ENCODE measurements at regions not wholly inside any gene's neighbourhood (a gene's known extent, or its start where the extent isn't known, plus 50 kb on each side); places are given as distances from the start of the nearest gene placed in this dataset.

- DNase-seq (ENCODE audit: low spot score): no peak
Observed at GRCh38 chr4:177696438-177696966, 254.3 kb upstream of the AGA start.

- no peak for DNase-seq (ENCODE audit: low spot score)
Observed at GRCh38 chr4:177699365-177700213, 257.4 kb upstream of the AGA start.

GRCh38 chr4:177706916-177707315 lies 264.7 kb upstream of the AGA start:
- no peak for DNase-seq (ENCODE audit: low spot score)

- no peak for DNase-seq (ENCODE audit: low spot score)
Observed at GRCh38 chr4:177713454-177713853, 271.2 kb upstream of the AGA start.

- DNase-seq (ENCODE audit: low spot score): no peak
Observed at GRCh38 chr4:177717407-177717806, 275.2 kb upstream of the AGA start.

- no peak for DNase-seq (ENCODE audit: low spot score)
Observed at GRCh38 chr4:177718514-177718913, 276.3 kb upstream of the AGA start.

- no peak for DNase-seq (ENCODE audit: low spot score)
Observed at GRCh38 chr4:177726111-177726510, 283.9 kb upstream of the AGA start.

- DNase-seq (ENCODE audit: low spot score): no peak
Observed at GRCh38 chr4:177728361-177729152, 286.3 kb upstream of the AGA start.

GRCh38 chr4:177729681-177730080 lies 287.4 kb upstream of the AGA start:
- DNase-seq (ENCODE audit: low spot score): no peak

GRCh38 chr4:177737387-177737940 lies 295.2 kb upstream of the AGA start:
- DNase-seq (ENCODE audit: low spot score): no peak

GRCh38 chr4:177740563-177740962 lies 298.3 kb upstream of the AGA start:
- DNase-seq (ENCODE audit: low spot score): no peak

GRCh38 chr4:177759729-177760128 lies 317.5 kb upstream of the AGA start:
- DNase-seq (ENCODE audit: low spot score): no peak

- no peak for DNase-seq (ENCODE audit: low spot score)
Observed at GRCh38 chr4:177761692-177762091, 319.5 kb upstream of the AGA start.

- DNase-seq (ENCODE audit: low spot score): no peak
Observed at GRCh38 chr4:177769155-177769554, 326.9 kb upstream of the AGA start.

- no peak for DNase-seq (ENCODE audit: low spot score)
Observed at GRCh38 chr4:177770776-177771175, 328.5 kb upstream of the AGA start.

GRCh38 chr4:177771645-177772044 lies 329.4 kb upstream of the AGA start:
- no peak for DNase-seq (ENCODE audit: low spot score)

- DNase-seq (ENCODE audit: low spot score): no peak
Observed at GRCh38 chr4:177778623-177779022, 336.4 kb upstream of the AGA start.

- no peak for DNase-seq (ENCODE audit: low spot score)
Observed at GRCh38 chr4:177785000-177785399, 342.8 kb upstream of the AGA start.

GRCh38 chr4:177789610-177790009 lies 347.4 kb upstream of the AGA start:
- DNase-seq (ENCODE audit: low spot score): no peak

- DNase-seq (ENCODE audit: low spot score): no peak
Observed at GRCh38 chr4:177791188-177791587, 349.0 kb upstream of the AGA start.

GRCh38 chr4:177796841-177797240 lies 354.6 kb upstream of the AGA start:
- no peak for DNase-seq (ENCODE audit: low spot score)

- no peak for DNase-seq (ENCODE audit: low spot score)
Observed at GRCh38 chr4:177798161-177798560, 355.9 kb upstream of the AGA start.

- no peak for DNase-seq (ENCODE audit: low spot score)
Observed at GRCh38 chr4:177802162-177802561, 359.9 kb upstream of the AGA start.
